HEK293 (cell line): ENCODE measurements at regions not wholly inside any gene's neighbourhood (a gene's known extent, or its start where the extent isn't known, plus 50 kb on each side); places are given as distances from the start of the nearest gene placed in this dataset.

Experiments used
- CTCF ChIA-PET: fragments of 350-600 bp; formaldehyde crosslinking; extraction: SDS; loops from one replicate; lab custom pipeline; 2021; ENCODE audit warnings: antibody characterized with exemption; lab: Yijun Ruan, JAX
- POLR2A ChIA-PET: fragments of 300-600 bp; formaldehyde crosslinking; extraction: SDS; loops from one replicate; lab custom pipeline; 2020; ENCODE audit warnings: antibody characterized with exemption, inconsistent platforms; lab: Yijun Ruan, JAX
- H3K27ac ChIP-seq: fragments of 200-500 bp; sonication (Bioruptor generic); 2 replicates; pipeline ENCODE4 v1.5.1; 2014; ENCODE audit warnings: low read depth, low read length, control low read depth, inconsistent platforms; ENCODE audit errors: extremely low read depth
- H3K36me3 ChIP-seq, 2 experiments: fragments of 200-500 bp in 1 of 2; sonication (Bioruptor generic) in 1 of 2; 1 replicate in 1 of 2; 2 replicates in 1 of 2; pipeline ENCODE4 v1.5.1; 2014 to 2017; ENCODE audit warnings: inconsistent platforms in 2 of 2, low read length in 2 of 2; ENCODE audit not compliant: control insufficient read depth in 2 of 2, insufficient read depth in 1 of 2
- H3K4me1 ChIP-seq: fragments of 200-500 bp; sonication (Bioruptor generic); 2 replicates; pipeline ENCODE4 v1.5.1; 2014; ENCODE audit warnings: mild to moderate bottlenecking, low read length, inconsistent platforms; ENCODE audit not compliant: control insufficient read depth, insufficient read depth
- H3K4me3 ChIP-seq: 2 replicates; pipeline ENCODE4 v1.5.1; 2011; ENCODE audit warnings: low read depth, mild to moderate bottlenecking, control low read depth, low read length, moderate library complexity
- H3K9me3 ChIP-seq: fragments of 200-500 bp; sonication (Bioruptor generic); 2 replicates; pipeline ENCODE4 v1.5.1; 2014; ENCODE audit warnings: low read depth, low read length, inconsistent platforms; ENCODE audit not compliant: control insufficient read depth, insufficient read depth
- MZF1 ChIP-seq: fragments of 450-650 bp; formaldehyde crosslinking; IDR thresholded peaks from 2 replicates; pipeline ENCODE4 v1.5.1; 2017; ENCODE audit warnings: missing biosample characterization, missing genetic modification characterization, borderline replicate concordance
- OSR2 ChIP-seq: fragments of 450-650 bp; formaldehyde crosslinking; IDR thresholded peaks from 2 replicates; pipeline ENCODE4 v1.5.1; 2016; ENCODE audit warnings: missing biosample characterization, missing genetic modification characterization
- PRDM1 ChIP-seq: fragments of 450-650 bp; formaldehyde crosslinking; IDR thresholded peaks from 2 replicates; pipeline ENCODE4; 2016; ENCODE audit warnings: missing biosample characterization, missing genetic modification characterization
- SP2 ChIP-seq: fragments of 450-650 bp; formaldehyde crosslinking; IDR thresholded peaks from 2 replicates; pipeline ENCODE4 v1.5.1; 2016; ENCODE audit warnings: missing biosample characterization, missing genetic modification characterization
- YY1 ChIP-seq: fragments of 450-650 bp; formaldehyde crosslinking; IDR thresholded peaks from 2 replicates; pipeline ENCODE4 v1.5.1; 2018; ENCODE audit warnings: missing biosample characterization, missing genetic modification characterization
- ZBTB10 ChIP-seq: fragments of 450-650 bp; formaldehyde crosslinking; IDR thresholded peaks from 2 replicates; pipeline ENCODE4 v1.5.1; 2016; ENCODE audit warnings: missing biosample characterization, missing genetic modification characterization
- ZBTB7A ChIP-seq: fragments of 450-650 bp; formaldehyde crosslinking; IDR thresholded peaks from 2 replicates; pipeline ENCODE4 v1.5.1; 2016; ENCODE audit warnings: low read depth, missing biosample characterization, missing genetic modification characterization
- ZFP37 ChIP-seq: fragments of 450-650 bp; formaldehyde crosslinking; IDR thresholded peaks from 2 replicates; pipeline ENCODE4 v1.5.1; 2016; ENCODE audit warnings: missing biosample characterization, missing genetic modification characterization
- ZFP41 ChIP-seq: fragments of 450-650 bp; formaldehyde crosslinking; IDR thresholded peaks from 2 replicates; pipeline ENCODE4 v1.5.1; 2016; ENCODE audit warnings: missing biosample characterization, missing genetic modification characterization, borderline replicate concordance
- ZNF121 ChIP-seq: fragments of 450-650 bp; formaldehyde crosslinking; IDR thresholded peaks from 2 replicates; pipeline ENCODE4 v1.5.1; 2016; ENCODE audit warnings: missing biosample characterization, missing genetic modification characterization
- ZNF133 ChIP-seq: fragments of 450-650 bp; formaldehyde crosslinking; IDR thresholded peaks from 2 replicates; pipeline ENCODE4 v1.5.1; 2016; ENCODE audit warnings: missing biosample characterization, missing genetic modification characterization
- ZNF138 ChIP-seq: fragments of 450-650 bp; formaldehyde crosslinking; IDR thresholded peaks from 2 replicates; pipeline ENCODE4 v1.5.1; 2016; ENCODE audit warnings: missing biosample characterization, missing genetic modification characterization, borderline replicate concordance
- ZNF211 ChIP-seq: fragments of 450-650 bp; formaldehyde crosslinking; IDR thresholded peaks from 2 replicates; pipeline ENCODE4 v1.5.1; 2016; ENCODE audit warnings: low read depth, missing biosample characterization, missing genetic modification characterization
- ZNF280D ChIP-seq: fragments of 450-650 bp; formaldehyde crosslinking; IDR thresholded peaks from 2 replicates; pipeline ENCODE4 v1.5.1; 2016; ENCODE audit warnings: missing biosample characterization, missing genetic modification characterization
- ZNF391 ChIP-seq: fragments of 450-650 bp; formaldehyde crosslinking; IDR thresholded peaks from 2 replicates; pipeline ENCODE4 v1.5.1; 2016; ENCODE audit warnings: low read depth, missing biosample characterization, missing genetic modification characterization, borderline replicate concordance
- ZNF48 ChIP-seq: fragments of 450-650 bp; formaldehyde crosslinking; IDR thresholded peaks from 2 replicates; pipeline ENCODE4 v1.5.1; 2016; ENCODE audit warnings: missing biosample characterization, missing genetic modification characterization
- ZNF488 ChIP-seq: fragments of 450-650 bp; formaldehyde crosslinking; IDR thresholded peaks from 2 replicates; pipeline ENCODE4 v1.5.1; 2016; ENCODE audit warnings: missing biosample characterization, missing genetic modification characterization
- ZNF510 ChIP-seq: fragments of 450-650 bp; formaldehyde crosslinking; IDR thresholded peaks from 2 replicates; pipeline ENCODE4 v1.5.1; 2018; ENCODE audit warnings: mild to moderate bottlenecking, missing genetic modification characterization, missing biosample characterization; ENCODE audit not compliant: insufficient replicate concordance
- ZNF513 ChIP-seq: fragments of 450-650 bp; IDR thresholded peaks from 2 replicates; pipeline ENCODE4 v1.5.1; 2018; ENCODE audit warnings: missing biosample characterization, missing genetic modification characterization
- ZNF555 ChIP-seq: fragments of 450-650 bp; formaldehyde crosslinking; conservative IDR thresholded peaks from 2 replicates; pipeline ENCODE4 v1.5.1; 2017; ENCODE audit warnings: missing biosample characterization, mild to moderate bottlenecking, missing genetic modification characterization, inconsistent platforms
- ZNF610 ChIP-seq: fragments of 450-650 bp; formaldehyde crosslinking; IDR thresholded peaks from 2 replicates; pipeline ENCODE4 v1.5.1; 2016; ENCODE audit warnings: missing biosample characterization, missing genetic modification characterization, borderline replicate concordance
- ZNF704 ChIP-seq: fragments of 450-650 bp; formaldehyde crosslinking; IDR thresholded peaks from 2 replicates; pipeline ENCODE4 v1.5.1; 2016; ENCODE audit warnings: missing biosample characterization, missing genetic modification characterization
- ZNF785 ChIP-seq: fragments of 450-650 bp; formaldehyde crosslinking; IDR thresholded peaks from 2 replicates; pipeline ENCODE4 v1.5.1; 2016; ENCODE audit warnings: missing biosample characterization, missing genetic modification characterization
- ZSCAN18 ChIP-seq: fragments of 450-650 bp; formaldehyde crosslinking; IDR thresholded peaks from 2 replicates; pipeline ENCODE4 v1.5.1; 2016; ENCODE audit warnings: missing biosample characterization, missing genetic modification characterization

- TF ChIP-seq ZNF48 (tag by site-specific recombination) (no peak), ZNF510 (no peak), ZNF280D (tag by site-specific recombination) (no peak), ZBTB10 (tag by site-specific recombination) (no peak), ZNF391 (tag by site-specific recombination) (no peak), OSR2 (tag by site-specific recombination) (no peak), ZNF610 (no peak), ZSCAN18 (tag by site-specific recombination) (no peak)
Measured at GRCh38 chr3:109869586-109869985, 532.2 kb upstream of the DPPA4 start (continued).

GRCh38 chr3:109874896-109875708, 537.8 kb upstream of the DPPA4 start:
- Histone ChIP-seq H3K4me3 (no peak overlapping the region), H3K4me1 (no peaks in the 10 kb centered on the region), H3K36me3 (no peaks in the 10 kb centered on the region), H3K9me3 (no peaks in the 10 kb centered on the region), H3K27ac (no peak overlapping the region)
- ChIA-PET CTCF (interaction anchor here (0.7 kb wide), 1 partner anchor 21 kb away, joined by 4 read pairs; no protein-coding TSS in a partner anchor), POLR2A (no interaction called here)
- TF ChIP-seq PRDM1 (tag by site-specific recombination), result no peak
- no peak for TF ChIP-seq ZNF488 (tag by site-specific recombination)
- TF ChIP-seq ZNF48 (tag by site-specific recombination), result no peak
- TF ChIP-seq SP2 (tag by site-specific recombination), result no peak
- TF ChIP-seq ZNF138 (tag by site-specific recombination), result no peak
- TF ChIP-seq ZNF704 (tag by site-specific recombination), result no peak
- no peak for TF ChIP-seq ZNF211 (tag by site-specific recombination)
- TF ChIP-seq ZFP41, result no peak
- TF ChIP-seq ZNF121 (tag by site-specific recombination), result no peak
- no peak for TF ChIP-seq MZF1 (tag by site-specific recombination)
- TF ChIP-seq ZNF555 (tag by site-specific recombination), result no peak
- TF ChIP-seq ZNF133 (tag by site-specific recombination), result no peak
- no peak for TF ChIP-seq YY1 (tag by site-specific recombination)
- no peak for TF ChIP-seq ZFP37 (tag by site-specific recombination)
- no peak for TF ChIP-seq ZBTB7A (tag by site-specific recombination)
- TF ChIP-seq ZNF513 (tag by site-specific recombination), result no peak
- TF ChIP-seq ZNF785 (tag by site-specific recombination), result no peak
